Stimulated activated memory B cell treated with anti-CD40 and anti-IgM and Interleukin-4, amounts not matched to agents 10 μg/mL and 1 μg/mL and 100 μg/mL, for 72 hours (primary cell): ENCODE measurements at regions not wholly inside any gene's neighbourhood (a gene's known extent, or its start where the extent isn't known, plus 50 kb on each side); places are given as distances from the start of the nearest gene placed in this dataset.

Experiments
- ATAC-seq: fragments of 150-1000 bp; cut with Tn5 transposase; 2 replicates; pipeline ENCODE4 v1.10.0; 2021
- H3K27ac Mint-ChIP-seq: one replicate; pipeline ENCODE4 v1.8.0; 2022; ENCODE audit warnings: mild to moderate bottlenecking, mixed read lengths
- H3K27me3 Mint-ChIP-seq: one replicate; pipeline ENCODE4 v1.8.0; 2022; ENCODE audit warnings: mixed read lengths
- H3K36me3 Mint-ChIP-seq: one replicate; pipeline ENCODE4 v1.8.0; 2022; ENCODE audit warnings: mixed read lengths
- H3K4me1 Mint-ChIP-seq: one replicate; pipeline ENCODE4 v1.8.0; 2022; ENCODE audit warnings: mixed read lengths
- H3K4me3 Mint-ChIP-seq: one replicate; pipeline ENCODE4 v1.8.0; 2022; ENCODE audit warnings: mild to moderate bottlenecking, moderate library complexity, mixed read lengths
- H3K9me3 Mint-ChIP-seq: one replicate; pipeline ENCODE4 v1.8.0; 2022; ENCODE audit warnings: mixed read lengths

GRCh38 chr13:111640476-111640875, 320.0 kb downstream of the TEX29 start:
- Mint-ChIP-seq H3K4me1 (no peaks in the 10 kb centered on the region), H3K36me3 (no peaks in the 10 kb centered on the region), H3K27me3 (no peaks in the 10 kb centered on the region), H3K4me3 (no peak overlapping the region), H3K27ac (no peak overlapping the region), H3K9me3 (no peaks in the 10 kb centered on the region)
- no peak for ATAC-seq

GRCh38 chr13:111642156-111642767, 321.8 kb downstream of the TEX29 start:
- Mint-ChIP-seq H3K4me1 (no peaks in the 10 kb centered on the region), H3K9me3 (no peaks in the 10 kb centered on the region), H3K27ac (no peak overlapping the region), H3K36me3 (no peaks in the 10 kb centered on the region), H3K4me3 (no peak overlapping the region), H3K27me3 (no peaks in the 10 kb centered on the region)
- ATAC-seq: no peak

- H3K36me3 Mint-ChIP-seq: no peaks in the 10 kb centered on the region
- H3K4me3 Mint-ChIP-seq: no peak overlapping the region
- no peak for ATAC-seq
Observed at GRCh38 chr13:111644750-111645149, 324.3 kb downstream of the TEX29 start.

GRCh38 chr13:111645198-111645597, 324.8 kb downstream of the TEX29 start:
- H3K36me3 Mint-ChIP-seq: no peaks in the 10 kb centered on the region
- H3K4me1 Mint-ChIP-seq: no peaks in the 10 kb centered on the region
- H3K27me3 Mint-ChIP-seq: no peaks in the 10 kb centered on the region
- no peak overlapping the region for H3K27ac Mint-ChIP-seq
- H3K9me3 Mint-ChIP-seq: no peaks in the 10 kb centered on the region
- H3K4me3 Mint-ChIP-seq: no peak overlapping the region
- no peak for ATAC-seq

More at GRCh38 chr13:111644750-111645149, 324.3 kb downstream of the TEX29 start:
- H3K27me3 Mint-ChIP-seq: no peaks in the 10 kb centered on the region
- no peak overlapping the region for H3K27ac Mint-ChIP-seq
- H3K9me3 Mint-ChIP-seq: no peaks in the 10 kb centered on the region
- H3K4me1 Mint-ChIP-seq: no peaks in the 10 kb centered on the region

GRCh38 chr13:111645598-111646455, 325.4 kb downstream of the TEX29 start:
- Mint-ChIP-seq H3K27ac (no peak overlapping the region), H3K4me3 (no peak overlapping the region), H3K36me3 (no peaks in the 10 kb centered on the region), H3K27me3 (no peaks in the 10 kb centered on the region), H3K9me3 (no peaks in the 10 kb centered on the region), H3K4me1 (no peaks in the 10 kb centered on the region)
- ATAC-seq: no peak

- Mint-ChIP-seq H3K9me3 (no peaks in the 10 kb centered on the region), H3K4me3 (no peak overlapping the region), H3K36me3 (no peaks in the 10 kb centered on the region), H3K27me3 (no peaks in the 10 kb centered on the region), H3K4me1 (no peaks in the 10 kb centered on the region), H3K27ac (no peak overlapping the region)
- ATAC-seq: no peak
Observed at GRCh38 chr13:111646456-111646855, 326.0 kb downstream of the TEX29 start.

- Mint-ChIP-seq H3K27me3 (no peaks in the 10 kb centered on the region), H3K9me3 (no peaks in the 10 kb centered on the region), H3K36me3 (no peaks in the 10 kb centered on the region), H3K27ac (no peak overlapping the region), H3K4me3 (no peak overlapping the region), H3K4me1 (no peaks in the 10 kb centered on the region)
- ATAC-seq: no peak
Observed at GRCh38 chr13:111648885-111649284, 328.4 kb downstream of the TEX29 start.

- Mint-ChIP-seq H3K27ac (no peak overlapping the region), H3K9me3 (no peaks in the 10 kb centered on the region), H3K4me1 (no peaks in the 10 kb centered on the region), H3K36me3 (no peaks in the 10 kb centered on the region), H3K4me3 (no peak overlapping the region), H3K27me3 (no peaks in the 10 kb centered on the region)
- no peak for ATAC-seq
Observed at GRCh38 chr13:111650626-111651025, 330.2 kb downstream of the TEX29 start.

GRCh38 chr13:111652676-111653075, 332.2 kb downstream of the TEX29 start:
- Mint-ChIP-seq H3K4me3 (no peak overlapping the region), H3K9me3 (no peaks in the 10 kb centered on the region), H3K27ac (no peak overlapping the region), H3K4me1 (no peaks in the 10 kb centered on the region), H3K27me3 (no peaks in the 10 kb centered on the region), H3K36me3 (no peaks in the 10 kb centered on the region)
- no peak for ATAC-seq

GRCh38 chr13:111654531-111654930, 334.1 kb downstream of the TEX29 start:
- Mint-ChIP-seq H3K4me1 (no peaks in the 10 kb centered on the region), H3K36me3 (no peaks in the 10 kb centered on the region), H3K27me3 (no peaks in the 10 kb centered on the region), H3K27ac (no peak overlapping the region), H3K4me3 (no peak overlapping the region), H3K9me3 (no peaks in the 10 kb centered on the region)
- ATAC-seq: no peak

GRCh38 chr13:111656439-111656838, 336.0 kb downstream of the TEX29 start:
- Mint-ChIP-seq H3K4me3 (no peak overlapping the region), H3K36me3 (no peaks in the 10 kb centered on the region)

GRCh38 chr13:111657013-111657412, 336.6 kb downstream of the TEX29 start:
- ATAC-seq: no peak
- no peaks in the 10 kb centered on the region for H3K4me1 Mint-ChIP-seq
- no peaks in the 10 kb centered on the region for H3K27me3 Mint-ChIP-seq
- H3K4me3 Mint-ChIP-seq: no peak overlapping the region
- no peaks in the 10 kb centered on the region for H3K9me3 Mint-ChIP-seq
- no peak overlapping the region for H3K27ac Mint-ChIP-seq
- no peaks in the 10 kb centered on the region for H3K36me3 Mint-ChIP-seq

More at GRCh38 chr13:111656439-111656838, 336.0 kb downstream of the TEX29 start:
- no peaks in the 10 kb centered on the region for H3K4me1 Mint-ChIP-seq
- H3K27me3 Mint-ChIP-seq: no peaks in the 10 kb centered on the region
- no peak for ATAC-seq
- no peak overlapping the region for H3K27ac Mint-ChIP-seq
- no peaks in the 10 kb centered on the region for H3K9me3 Mint-ChIP-seq

GRCh38 chr13:111658145-111659100, 338.0 kb downstream of the TEX29 start:
- no peaks in the 10 kb centered on the region for H3K4me1 Mint-ChIP-seq
- no peak for ATAC-seq
- H3K27ac Mint-ChIP-seq: no peak overlapping the region
- H3K36me3 Mint-ChIP-seq: no peaks in the 10 kb centered on the region
- no peaks in the 10 kb centered on the region for H3K27me3 Mint-ChIP-seq
- H3K9me3 Mint-ChIP-seq: no peaks in the 10 kb centered on the region
- no peak overlapping the region for H3K4me3 Mint-ChIP-seq

GRCh38 chr13:111659219-111659775, 338.9 kb downstream of the TEX29 start:
- no peaks in the 10 kb centered on the region for H3K9me3 Mint-ChIP-seq
- H3K27me3 Mint-ChIP-seq: no peaks in the 10 kb centered on the region
- H3K36me3 Mint-ChIP-seq: no peaks in the 10 kb centered on the region
- H3K4me3 Mint-ChIP-seq: no peak overlapping the region
- ATAC-seq: no peak
- no peaks in the 10 kb centered on the region for H3K4me1 Mint-ChIP-seq
- H3K27ac Mint-ChIP-seq: no peak overlapping the region

- Mint-ChIP-seq H3K36me3 (no peaks in the 10 kb centered on the region), H3K27me3 (no peaks in the 10 kb centered on the region), H3K4me1 (no peaks in the 10 kb centered on the region), H3K9me3 (no peaks in the 10 kb centered on the region), H3K4me3 (no peak overlapping the region), H3K27ac (no peak overlapping the region)
- ATAC-seq: no peak
Observed at GRCh38 chr13:111659842-111660241, 339.4 kb downstream of the TEX29 start.
